Memory B cell (primary cell): ENCODE measurements at regions not wholly inside any gene's neighbourhood (a gene's known extent, or its start where the extent isn't known, plus 50 kb on each side); places are given as distances from the start of the nearest gene placed in this dataset.

Source experiments
- ATAC-seq: fragments of 150-1000 bp; cut with Tn5 transposase; 2 replicates; pipeline ENCODE4 v1.10.0; 2021; ENCODE audit warnings: low read depth, mild to moderate bottlenecking, moderate library complexity
- DNase-seq, 2 donors: peaks; one replicate each; pipeline ENCODE4 v3.0.0; 2022; ENCODE audit warnings: low spot score in 2 of 2
- H3K27ac Mint-ChIP-seq: one replicate; pipeline ENCODE4 v1.8.0; 2022; ENCODE audit warnings: mild to moderate bottlenecking, moderate library complexity, mixed read lengths
- H3K27me3 Mint-ChIP-seq: one replicate; pipeline ENCODE4 v1.8.0; 2022; ENCODE audit warnings: mixed read lengths
- H3K36me3 Mint-ChIP-seq: one replicate; pipeline ENCODE4 v1.8.0; 2022; ENCODE audit warnings: mild to moderate bottlenecking, mixed read lengths
- H3K4me1 Mint-ChIP-seq: one replicate; pipeline ENCODE4 v1.8.0; 2022; ENCODE audit warnings: mixed read lengths
- H3K4me3 Mint-ChIP-seq: one replicate; pipeline ENCODE4 v1.8.0; 2022; ENCODE audit warnings: mild to moderate bottlenecking, moderate library complexity, mixed read lengths
- H3K9me3 Mint-ChIP-seq: one replicate; pipeline ENCODE4 v1.8.0; 2022; ENCODE audit warnings: mixed read lengths

DNA sequence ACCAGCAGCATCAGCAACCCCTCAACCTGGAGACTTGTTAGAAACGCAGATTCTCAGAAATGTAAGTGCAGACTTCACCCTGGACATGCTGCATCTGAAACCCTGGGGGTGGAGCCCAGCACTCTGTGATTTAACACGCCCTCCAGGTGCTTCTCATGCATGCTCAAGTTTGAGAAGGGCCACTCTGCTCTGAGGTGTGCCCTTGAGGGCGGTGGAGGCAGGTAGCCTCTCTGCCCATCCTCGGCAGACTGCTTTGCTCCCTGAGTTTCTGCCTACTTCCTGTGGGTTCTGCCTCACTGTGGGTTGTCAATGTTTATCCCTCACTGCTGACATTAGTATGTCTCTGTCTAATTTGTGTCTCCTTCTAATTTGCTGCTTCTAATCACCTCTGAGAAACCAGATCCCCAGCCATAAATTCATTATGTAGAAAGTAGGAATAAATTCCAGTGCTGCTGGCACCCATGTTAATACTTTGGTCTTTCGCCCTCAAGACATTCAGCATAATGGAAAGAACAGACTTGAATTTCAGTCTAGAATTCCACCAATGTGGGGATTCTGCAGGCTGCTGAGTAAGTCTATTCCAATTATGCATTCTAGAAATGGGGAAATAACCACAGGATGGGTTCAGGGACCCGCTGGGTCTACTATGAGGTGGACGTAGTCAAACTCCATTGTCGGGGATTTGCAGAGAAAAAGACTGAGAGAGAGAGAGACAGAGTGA is 51.3 kb upstream of the CYSLTR2 start:
- ATAC-seq (no peak), DNase-seq (no peak)
- Mint-ChIP-seq H3K27me3 (peaks cover 21% of the 10 kb centered on the region), H3K27ac (no peak overlapping the region), H3K4me1 (no peaks in the 10 kb centered on the region), H3K36me3 (no peaks in the 10 kb centered on the region), H3K9me3 (peaks cover 7% of the 10 kb centered on the region), H3K4me3 (no peak overlapping the region)

DNA sequence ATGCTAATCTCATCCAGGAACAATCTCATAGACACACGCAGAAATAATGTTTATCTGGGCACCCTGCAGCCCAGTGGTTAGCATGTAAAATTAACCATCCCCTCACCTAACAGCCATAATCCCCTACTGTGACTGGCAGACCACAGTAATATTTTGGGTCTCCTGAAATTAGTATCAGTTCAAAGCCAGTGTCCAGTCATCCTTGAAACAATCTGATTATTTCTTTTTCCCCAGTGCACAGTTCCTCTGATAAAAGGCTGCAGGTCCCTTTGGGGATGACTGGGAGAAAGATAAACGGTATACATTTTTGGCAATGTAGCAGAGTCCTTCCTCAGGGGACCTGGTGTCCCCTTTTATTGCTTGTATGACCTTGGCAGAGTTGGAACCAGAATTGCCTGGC is 50.4 kb upstream of the CYSLTR2 start:
- H3K36me3 Mint-ChIP-seq = no peaks in the 10 kb centered on the region
- H3K4me3 Mint-ChIP-seq = no peak overlapping the region
- H3K9me3 Mint-ChIP-seq = peaks cover 10% of the 10 kb centered on the region
- ATAC-seq = no peak
- no peak for DNase-seq
- no peak overlapping the region for H3K27ac Mint-ChIP-seq
- H3K4me1 Mint-ChIP-seq = no peaks in the 10 kb centered on the region
- peaks cover 17% of the 10 kb centered on the region for H3K27me3 Mint-ChIP-seq
